HG03460 (cell line): ENCODE measurements at regions not wholly inside any gene's neighbourhood (a gene's known extent, or its start where the extent isn't known, plus 50 kb on each side); places are given as distances from the start of the nearest gene placed in this dataset.
"Not testable (repeated sequence)": the region's sequence is repeated elsewhere in the genome, so short reads cannot be mapped to it uniquely, and the experiment has no call there.

ENCODE experiments used
- ATAC-seq: cut with Tn5 transposase; IDR thresholded peaks from one replicate; pipeline ENCODE4 v1.9.1; 2021; ENCODE audit not compliant: unreplicated experiment

- no peak for ATAC-seq
Observed at GRCh38 chr14:89661392-89661791, 244.4 kb upstream of the FOXN3 start.

- not testable (repeated sequence) for ATAC-seq
Observed at GRCh38 chr14:89660625-89661233, 243.7 kb upstream of the FOXN3 start.

GRCh38 chr14:89660166-89660565 lies 243.1 kb upstream of the FOXN3 start:
- ATAC-seq, result no peak

DNA sequence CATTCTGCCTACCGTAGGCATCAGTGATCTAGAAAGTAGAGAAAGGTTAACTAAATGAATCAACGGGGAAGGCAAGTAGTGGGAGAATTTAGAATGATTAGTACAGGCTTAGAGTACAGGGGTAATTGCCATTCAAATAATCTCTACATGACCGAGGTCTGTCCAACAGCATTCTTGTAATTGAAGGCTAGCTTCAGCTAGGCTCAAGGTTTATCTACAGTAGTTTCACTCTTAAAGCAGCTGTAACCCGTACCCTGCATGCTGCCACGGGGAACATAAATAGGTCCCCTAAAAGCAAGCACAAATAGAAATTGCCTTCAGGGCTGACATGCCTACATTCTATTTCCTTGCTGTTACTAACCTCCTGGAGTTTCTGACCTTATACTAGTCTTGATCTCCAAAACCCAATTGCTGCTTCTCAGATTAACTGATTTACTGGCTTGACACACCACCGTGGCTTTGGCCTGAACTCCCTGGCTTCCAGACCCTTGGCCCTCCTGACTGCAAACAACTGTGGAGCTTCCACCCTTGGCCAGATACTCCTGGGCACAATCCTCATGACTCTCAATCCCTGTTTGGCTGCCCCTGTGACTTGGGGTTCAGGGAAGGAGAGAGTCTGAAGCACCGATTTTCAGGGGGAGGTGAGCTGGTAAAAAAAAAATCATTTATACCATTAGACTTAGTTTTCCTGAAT lies 242.1 kb upstream of the FOXN3 start:
- ATAC-seq, result no peak

- ATAC-seq, result no peak
Observed at GRCh38 chr14:89657014-89657413, 240.0 kb upstream of the FOXN3 start.

GRCh38 chr14:89654998-89655397 lies 238.0 kb upstream of the FOXN3 start:
- no peak for ATAC-seq

DNA sequence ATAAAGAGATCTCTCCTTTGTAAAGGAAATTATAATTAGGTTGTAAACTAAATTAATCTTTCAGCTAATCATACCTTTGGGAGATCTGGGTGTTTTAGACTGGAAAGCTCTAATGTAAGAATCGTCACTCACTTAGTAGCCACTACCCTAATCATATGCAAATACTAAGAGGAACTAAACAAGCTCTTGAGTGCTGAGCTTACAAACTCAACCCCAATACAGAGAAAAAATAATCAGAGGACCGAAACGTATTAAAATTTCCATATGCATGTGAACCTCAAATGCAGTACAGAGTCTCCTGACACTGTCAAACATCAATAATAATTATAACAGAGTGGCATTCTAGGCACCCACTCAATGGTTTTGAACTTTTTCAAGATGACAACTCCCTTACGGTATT lies 235.3 kb upstream of the FOXN3 start:
- ATAC-seq, result no peak

GRCh38 chr14:89651805-89652204 lies 234.8 kb upstream of the FOXN3 start:
- ATAC-seq, result no peak

- ATAC-seq, result no peak
Observed at GRCh38 chr14:89650077-89650978, 233.3 kb upstream of the FOXN3 start.

DNA sequence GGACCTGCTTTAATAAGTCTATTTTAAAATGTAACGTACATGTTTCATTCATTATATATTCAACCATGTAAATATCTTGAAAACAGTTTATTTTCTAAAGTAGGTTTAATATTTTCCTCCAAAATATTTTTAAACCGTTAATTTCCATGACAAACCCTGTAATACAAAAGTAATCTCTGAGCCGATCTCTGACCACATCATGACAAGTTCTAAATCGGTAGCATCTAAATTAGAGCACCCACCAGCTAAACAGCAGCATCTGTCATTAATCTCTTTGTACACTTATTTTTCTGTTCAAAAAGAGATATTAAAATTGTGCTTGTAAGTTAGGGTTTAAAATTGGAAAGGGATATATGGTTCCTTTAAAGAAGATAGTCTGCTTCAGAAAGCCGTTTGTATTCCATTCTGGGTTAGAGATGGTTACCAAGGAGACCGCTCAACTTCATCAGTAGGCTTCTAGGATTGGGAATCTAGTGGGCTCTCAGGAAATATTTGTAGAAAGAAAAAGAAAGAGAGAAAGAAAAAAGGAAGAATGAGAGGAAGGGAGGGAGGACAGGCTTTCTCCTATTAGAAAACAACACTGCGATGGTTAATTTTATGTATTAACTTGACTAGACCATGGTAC lies 232.5 kb upstream of the FOXN3 start:
- no peak for ATAC-seq

- no peak for ATAC-seq
Observed at GRCh38 chr14:89648924-89649323, 231.9 kb upstream of the FOXN3 start.

- ATAC-seq, result no peak
Observed at GRCh38 chr14:89648510-89648909, 231.5 kb upstream of the FOXN3 start.

DNA sequence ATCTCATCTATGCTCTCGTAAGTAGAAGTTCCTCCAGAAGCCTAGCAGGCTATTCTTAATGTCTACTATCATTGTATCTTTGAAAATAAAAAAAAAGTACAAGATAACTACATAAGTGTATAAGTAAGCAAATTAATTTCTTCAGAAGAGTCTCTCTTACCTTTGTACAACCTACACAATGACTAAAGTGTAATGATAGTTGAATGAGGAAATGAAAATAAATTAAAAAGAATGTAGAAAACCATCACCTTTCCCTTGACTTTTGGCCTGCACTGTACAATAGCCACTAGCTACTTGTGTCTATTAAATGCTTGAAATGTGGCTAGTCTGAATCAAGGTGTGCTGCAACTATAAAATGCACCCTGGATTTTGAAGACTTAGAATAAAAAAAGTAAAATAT lies 229.9 kb upstream of the FOXN3 start:
- no peak for ATAC-seq

DNA sequence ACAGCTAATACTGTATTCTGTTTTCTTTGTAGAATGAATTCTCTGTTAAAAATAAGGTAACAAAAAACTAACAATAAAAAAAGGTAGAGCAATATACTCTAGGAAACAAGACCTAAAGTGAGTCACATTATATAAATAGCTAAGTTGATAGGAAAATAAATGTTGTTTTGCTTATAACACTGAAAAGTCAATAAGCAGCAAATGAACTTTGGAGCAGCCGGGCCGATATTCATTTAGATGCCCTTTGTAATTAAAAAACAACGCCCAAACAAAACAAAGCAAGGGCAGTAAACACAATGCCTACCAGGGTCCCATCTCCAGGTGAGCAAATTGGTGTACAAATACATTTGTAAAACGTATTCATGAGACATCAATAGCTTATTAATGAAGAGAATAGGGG lies 227.6 kb upstream of the FOXN3 start:
- ATAC-seq, result no peak

DNA sequence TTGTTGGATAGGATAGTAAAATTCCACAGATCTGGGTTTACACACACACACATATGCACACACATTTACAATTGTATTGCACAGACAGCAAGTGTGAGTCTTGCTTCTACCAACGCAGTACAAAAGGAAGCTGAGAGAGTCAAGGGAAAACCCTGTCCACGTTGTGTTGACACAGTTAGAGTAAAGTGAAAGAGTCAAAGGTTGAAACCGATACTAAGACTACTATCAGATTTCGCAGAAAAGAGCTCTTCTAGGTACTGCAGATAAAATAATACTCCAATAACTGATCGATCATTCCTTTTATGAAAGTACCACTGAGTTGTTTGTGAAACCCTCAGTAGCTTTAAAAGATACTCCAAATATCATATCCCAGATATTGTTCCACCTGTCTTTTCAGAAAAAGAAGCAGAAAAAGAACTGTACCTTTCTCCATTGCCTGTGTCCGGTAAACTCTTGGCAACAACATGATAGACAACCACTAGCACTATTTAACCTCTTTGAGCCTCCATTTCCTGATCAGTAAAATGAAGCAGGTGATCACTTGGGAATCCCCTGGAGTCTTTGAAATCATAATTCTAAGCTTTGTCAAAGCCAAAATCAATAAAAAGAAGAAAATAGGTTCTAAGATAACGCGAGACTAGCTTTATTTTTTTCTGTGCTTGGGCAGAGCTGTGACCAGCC lies 224.6 kb upstream of the FOXN3 start:
- ATAC-seq, result peak; percentile 100

DNA sequence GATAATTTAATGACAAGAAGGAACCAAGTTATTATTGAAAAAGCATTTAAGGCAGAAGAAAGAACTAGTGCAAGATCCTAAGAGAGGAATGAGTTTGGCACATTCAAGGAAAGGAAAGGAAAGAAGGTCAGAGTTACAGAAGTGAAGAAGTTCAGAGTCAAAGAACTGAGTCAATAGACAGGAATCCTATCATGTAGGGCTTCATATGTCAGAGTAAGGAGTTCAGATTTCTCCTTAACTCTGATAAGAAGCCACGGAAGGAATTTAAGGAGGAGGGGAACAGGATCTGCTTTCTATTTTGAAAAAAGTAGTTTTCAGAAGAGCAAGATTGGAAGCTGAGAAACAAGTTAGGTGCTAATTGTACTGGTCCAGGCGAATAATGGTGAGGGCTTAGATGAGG lies 223.1 kb upstream of the FOXN3 start:
- ATAC-seq, result no peak

- ATAC-seq, result no peak
Observed at GRCh38 chr14:89639687-89640086, 222.7 kb upstream of the FOXN3 start.

DNA sequence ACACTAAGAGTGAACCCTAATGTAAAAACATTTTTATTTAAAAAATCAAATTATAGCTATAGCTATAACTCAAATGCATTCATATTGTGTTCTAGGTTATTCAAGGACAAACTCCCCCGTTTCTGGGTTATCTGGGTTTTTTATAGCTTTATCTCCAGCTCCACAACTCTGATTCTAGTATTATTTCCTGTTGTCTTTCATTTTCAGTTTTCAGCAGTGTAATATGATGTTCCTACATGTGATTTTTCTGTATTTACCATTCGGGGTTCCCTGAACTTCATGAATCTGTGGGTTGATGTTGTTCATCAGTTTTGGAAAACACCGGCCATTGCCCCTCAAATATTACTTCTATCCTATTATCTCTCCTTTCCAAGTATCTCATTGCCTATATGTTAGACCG lies 221.9 kb upstream of the FOXN3 start:
- no peak for ATAC-seq

DNA sequence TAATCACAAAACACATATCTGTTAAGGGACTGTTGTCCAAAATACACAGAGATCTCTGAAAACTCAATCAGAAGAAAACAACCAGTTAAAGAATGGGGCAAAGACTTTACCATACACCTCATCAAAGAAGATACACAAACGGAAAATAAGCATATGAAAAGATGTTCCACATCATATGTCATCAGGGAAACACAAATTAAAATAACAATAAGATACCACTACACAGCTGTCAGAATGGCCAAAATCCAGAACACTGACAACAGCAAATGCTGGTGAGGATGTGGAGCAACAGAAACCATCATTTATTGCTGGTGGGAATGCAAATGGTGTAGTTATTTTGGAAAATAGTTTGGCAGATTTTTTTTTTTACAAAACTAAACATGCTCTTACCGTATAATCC lies 220.5 kb upstream of the FOXN3 start:
- no peak for ATAC-seq

- no peak for ATAC-seq
Observed at GRCh38 chr14:89635615-89636014, 218.6 kb upstream of the FOXN3 start.

DNA sequence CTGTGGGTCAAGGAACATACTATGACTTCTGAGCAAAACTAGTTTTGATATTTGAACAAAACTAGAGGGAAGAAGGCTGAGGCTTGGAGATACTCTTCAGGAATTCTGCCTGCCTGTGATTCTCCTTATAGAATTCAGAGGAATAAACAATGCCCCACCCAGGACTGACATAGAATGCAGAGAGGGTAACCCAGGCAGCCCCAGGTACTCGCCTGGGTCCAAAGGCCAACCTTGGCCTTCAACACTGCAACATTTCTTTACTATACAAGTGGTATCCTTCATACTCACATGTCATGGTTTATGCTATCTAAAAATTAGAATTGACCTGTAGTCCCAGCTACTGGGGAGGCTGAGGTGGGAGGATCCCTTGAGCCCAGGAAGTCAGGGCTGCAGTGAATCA lies 217.0 kb upstream of the FOXN3 start:
- no peak for ATAC-seq
